ENCODE measurements at regions not wholly inside any gene's neighbourhood (a gene's known extent, or its start where the extent isn't known, plus 50 kb on each side); places are given as distances from the start of the nearest gene placed in this dataset.
A peak's percentile ranks its signal among the peaks of the same experiment; 100 is the strongest.

- Mint-ChIP-seq H3K27ac (no peak overlapping the region), H3K4me3 (no peak overlapping the region), H3K4me1 (no peaks in the 10 kb centered on the region), H3K36me3 (ENCODE audit: low read depth) (peaks cover 7% of the 10 kb centered on the region), H3K9me3 (peaks cover 4% of the 10 kb centered on the region), H3K27me3 (ENCODE audit: insufficient read depth) (no peaks in the 10 kb centered on the region)
- TF ChIP-seq, protein P1, sequence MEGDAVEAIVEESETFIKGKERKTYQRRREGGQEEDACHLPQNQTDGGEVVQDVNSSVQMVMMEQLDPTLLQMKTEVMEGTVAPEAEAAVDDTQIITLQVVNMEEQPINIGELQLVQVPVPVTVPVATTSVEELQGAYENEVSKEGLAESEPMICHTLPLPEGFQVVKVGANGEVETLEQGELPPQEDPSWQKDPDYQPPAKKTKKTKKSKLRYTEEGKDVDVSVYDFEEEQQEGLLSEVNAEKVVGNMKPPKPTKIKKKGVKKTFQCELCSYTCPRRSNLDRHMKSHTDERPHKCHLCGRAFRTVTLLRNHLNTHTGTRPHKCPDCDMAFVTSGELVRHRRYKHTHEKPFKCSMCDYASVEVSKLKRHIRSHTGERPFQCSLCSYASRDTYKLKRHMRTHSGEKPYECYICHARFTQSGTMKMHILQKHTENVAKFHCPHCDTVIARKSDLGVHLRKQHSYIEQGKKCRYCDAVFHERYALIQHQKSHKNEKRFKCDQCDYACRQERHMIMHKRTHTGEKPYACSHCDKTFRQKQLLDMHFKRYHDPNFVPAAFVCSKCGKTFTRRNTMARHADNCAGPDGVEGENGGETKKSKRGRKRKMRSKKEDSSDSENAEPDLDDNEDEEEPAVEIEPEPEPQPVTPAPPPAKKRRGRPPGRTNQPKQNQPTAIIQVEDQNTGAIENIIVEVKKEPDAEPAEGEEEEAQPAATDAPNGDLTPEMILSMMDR (conservative IDR thresholded peaks at IDR 0.05) = no peak
- DNase-seq = no peak
- H3K9ac ChIP-seq (ENCODE audit: extremely low read depth, low read length, poor library complexity, severe bottlenecking) = no peak overlapping the region
- H3K27ac ChIP-seq (ENCODE audit: low read depth, low read length) = no peak overlapping the region
- H3K36me3 ChIP-seq (ENCODE audit: control insufficient read depth, insufficient read depth, low read length) = no peaks in the 10 kb centered on the region
- H3K4me3 ChIP-seq (ENCODE audit: low read length) = peak overlapping the region; percentile 35
- 84 to 88% methylated on average over 3 of the region's 3 CpGs for WGBS, 2 experiments (ENCODE audit: insufficient coverage in 1 of 2, insufficient read length in 1 of 2)
- no peaks in the 10 kb centered on the region for H3K27me3 ChIP-seq (ENCODE audit: control insufficient read depth, insufficient read depth, low read length, poor library complexity, severe bottlenecking)
- H3K4me1 ChIP-seq (ENCODE audit: control insufficient read depth, insufficient read depth, low read length) = no peaks in the 10 kb centered on the region
- peaks cover 48% of the 10 kb centered on the region for H3K9me3 ChIP-seq (ENCODE audit: control insufficient read depth, low read length)
Observed at GRCh38 chr5:43917925-43918324, 314.9 kb downstream of the NNT start.

GRCh38 chr5:43903129-43903528, 300.1 kb downstream of the NNT start:
- H3K27ac ChIP-seq (ENCODE audit: low read depth, low read length) = no peak overlapping the region
- H3K4me1 ChIP-seq (ENCODE audit: control insufficient read depth, insufficient read depth, low read length) = no peaks in the 10 kb centered on the region
- TF ChIP-seq, protein P1 (conservative IDR thresholded peaks at IDR 0.05) = no peak
- Mint-ChIP-seq H3K36me3 (ENCODE audit: low read depth) (no peaks in the 10 kb centered on the region), H3K27me3 (ENCODE audit: insufficient read depth) (no peaks in the 10 kb centered on the region), H3K9me3 (peaks cover 4% of the 10 kb centered on the region), H3K4me3 (no peak overlapping the region), H3K27ac (no peak overlapping the region), H3K4me1 (no peaks in the 10 kb centered on the region)
- no peaks in the 10 kb centered on the region for H3K9me3 ChIP-seq (ENCODE audit: control insufficient read depth, low read length)
- DNase-seq = no peak
- H3K4me3 ChIP-seq (ENCODE audit: low read length) = no peak overlapping the region
- no peak overlapping the region for H3K9ac ChIP-seq (ENCODE audit: extremely low read depth, low read length, poor library complexity, severe bottlenecking)
- H3K27me3 ChIP-seq (ENCODE audit: control insufficient read depth, insufficient read depth, low read length, poor library complexity, severe bottlenecking) = no peaks in the 10 kb centered on the region
- no peaks in the 10 kb centered on the region for H3K36me3 ChIP-seq (ENCODE audit: control insufficient read depth, insufficient read depth, low read length)

DNA sequence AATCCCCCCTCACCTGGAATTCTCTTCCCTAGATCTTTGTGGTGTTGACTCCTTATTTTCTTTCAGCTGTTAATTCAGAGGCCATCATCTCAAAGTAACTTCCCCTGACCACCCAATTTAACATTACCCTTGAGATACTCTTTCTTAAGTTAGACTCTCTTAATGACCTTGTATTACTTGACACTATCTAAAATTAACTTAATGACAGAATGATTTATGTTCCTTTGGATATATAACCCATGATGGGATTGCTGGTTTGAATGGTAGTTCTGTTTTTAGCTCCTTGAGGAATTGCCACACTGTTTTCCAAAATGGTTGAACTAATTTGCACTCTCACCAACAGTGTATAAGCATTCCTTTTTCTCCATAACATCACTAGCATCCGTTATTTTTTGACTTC, 298.0 kb downstream of the NNT start:
- TF ChIP-seq, protein P1 (conservative IDR thresholded peaks at IDR 0.05) = no peak

More for the DNA sequence above, 298.0 kb downstream of the NNT start:
- Mint-ChIP-seq H3K4me3 (no peak overlapping the region), H3K4me1 (no peaks in the 10 kb centered on the region), H3K9me3 (peaks cover 3% of the 10 kb centered on the region), H3K36me3 (ENCODE audit: low read depth) (no peaks in the 10 kb centered on the region), H3K27me3 (ENCODE audit: insufficient read depth) (no peaks in the 10 kb centered on the region), H3K27ac (no peak overlapping the region)
- Histone ChIP-seq H3K36me3 (ENCODE audit: control insufficient read depth, insufficient read depth, low read length) (no peaks in the 10 kb centered on the region), H3K9ac (ENCODE audit: extremely low read depth, low read length, poor library complexity, severe bottlenecking) (no peak overlapping the region), H3K4me1 (ENCODE audit: control insufficient read depth, insufficient read depth, low read length) (no peaks in the 10 kb centered on the region), H3K27me3 (ENCODE audit: control insufficient read depth, insufficient read depth, low read length, poor library complexity, severe bottlenecking) (no peaks in the 10 kb centered on the region), H3K27ac (ENCODE audit: low read depth, low read length) (no peak overlapping the region), H3K4me3 (ENCODE audit: low read length) (no peak overlapping the region), H3K9me3 (ENCODE audit: control insufficient read depth, low read length) (no peaks in the 10 kb centered on the region)
- no peak for DNase-seq
- 100% methylated on average over 1 of the region's 1 CpG; no CpG with 5 or more reads in 1 of the 2 experiments for WGBS, 2 experiments (ENCODE audit: insufficient coverage in 1 of 2, insufficient read length in 1 of 2)

Measured in endodermal cell (in vitro differentiated cells).